ENCODE measurements at regions not wholly inside any gene's neighbourhood (a gene's known extent, or its start where the extent isn't known, plus 50 kb on each side); places are given as distances from the start of the nearest gene placed in this dataset.

DNA sequence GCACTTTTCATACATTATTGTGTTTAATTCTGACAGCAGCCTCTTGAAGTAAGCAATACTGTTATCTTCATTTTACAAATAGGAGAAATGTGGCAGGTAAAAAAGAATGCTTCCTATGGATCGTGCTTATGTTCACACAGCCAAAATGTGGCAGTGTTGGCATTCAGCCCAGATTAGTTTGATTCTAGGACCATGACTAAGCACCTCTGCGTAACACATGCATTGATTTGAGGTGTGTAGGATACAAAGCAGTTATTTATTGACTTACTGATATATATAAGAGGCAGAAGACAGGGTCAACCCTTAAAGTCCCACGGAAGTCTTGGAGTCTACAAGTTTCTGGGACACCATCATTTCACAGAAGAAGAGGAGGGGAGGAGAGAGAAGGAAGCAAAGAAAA lies 1144.4 kb upstream of the GOT2 start:
- no peak overlapping the region for H3K27ac ChIP-seq (ENCODE audit: low read depth in 1 of 2, low read length in 2 of 2)
- no peaks in the 10 kb centered on the region for H3K9me3 ChIP-seq (ENCODE audit: control insufficient read depth in 4 of 4, low read length in 3 of 4)
- no peak for TF ChIP-seq TAF1 (conservative IDR thresholded peaks at IDR 0.05)
- H3K27me3 ChIP-seq (ENCODE audit: control insufficient read depth in 4 of 4, insufficient read depth in 4 of 4, low read length in 3 of 4) = no peaks in the 10 kb centered on the region
- no peaks in the 10 kb centered on the region for H3K4me1 ChIP-seq (ENCODE audit: control insufficient read depth in 4 of 4, insufficient read depth in 4 of 4, low read length in 3 of 4)
- no peak overlapping the region for H3K9ac ChIP-seq (ENCODE audit: low read depth in 1 of 2, low read length in 2 of 2)
- DNase-seq (ENCODE audit: low spot score) = no peak
- H3K4me3 ChIP-seq (ENCODE audit: low read depth in 1 of 3, low read length in 3 of 3) = no peak overlapping the region
- H3K36me3 ChIP-seq (ENCODE audit: control insufficient read depth in 4 of 4, insufficient read depth in 3 of 4, low read depth in 1 of 4, low read length in 3 of 4) = no peaks in the 10 kb centered on the region
- WGBS = 49% methylated on average over 3 of the region's 3 CpGs

DNA sequence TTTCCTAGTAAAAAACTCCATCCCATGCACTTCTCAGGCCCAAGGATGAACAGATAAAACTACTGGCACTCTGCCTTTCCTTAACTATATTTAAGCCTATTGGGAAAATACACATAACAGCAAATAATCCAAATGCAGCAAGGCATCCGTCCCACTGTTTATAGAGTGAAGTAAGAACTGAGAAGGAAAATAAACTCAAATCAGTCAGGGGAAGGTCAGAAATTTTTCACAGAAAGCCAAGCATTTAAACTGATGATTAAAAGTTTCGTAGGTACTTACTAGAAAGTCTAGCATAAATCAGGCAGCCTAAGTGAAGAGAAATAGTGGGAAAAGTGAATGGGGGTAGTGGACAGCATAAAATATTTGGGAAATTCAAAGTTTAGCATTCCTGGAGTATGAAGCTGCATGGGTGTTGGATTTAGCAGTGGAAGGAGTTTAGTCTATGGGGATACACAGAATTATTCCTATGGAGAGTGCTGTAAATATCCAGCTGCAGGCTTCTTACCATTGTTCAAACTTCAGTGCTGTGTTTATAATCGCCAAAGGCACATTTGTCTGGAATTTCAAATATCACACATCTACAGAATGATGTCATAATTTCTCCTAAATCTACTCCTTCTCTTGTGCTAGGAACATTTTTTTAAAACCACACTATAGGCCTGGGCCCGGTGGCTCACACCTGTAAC lies 1131.0 kb upstream of the GOT2 start:
- Histone ChIP-seq H3K36me3 (ENCODE audit: control insufficient read depth in 4 of 4, insufficient read depth in 3 of 4, low read depth in 1 of 4, low read length in 3 of 4) (no peaks in the 10 kb centered on the region), H3K4me3 (ENCODE audit: low read depth in 1 of 3, low read length in 3 of 3) (no peak overlapping the region), H3K27ac (ENCODE audit: low read depth in 1 of 2, low read length in 2 of 2) (no peak overlapping the region), H3K9me3 (ENCODE audit: control insufficient read depth in 4 of 4, low read length in 3 of 4) (no peaks in the 10 kb centered on the region), H3K4me1 (ENCODE audit: control insufficient read depth in 4 of 4, insufficient read depth in 4 of 4, low read length in 3 of 4) (no peaks in the 10 kb centered on the region), H3K27me3 (ENCODE audit: control insufficient read depth in 4 of 4, insufficient read depth in 4 of 4, low read length in 3 of 4) (peaks cover 0 to 2% (median 0%) of the 10 kb centered on the region in 4 donors), H3K9ac (ENCODE audit: low read depth in 1 of 2, low read length in 2 of 2) (no peak overlapping the region)
- DNase-seq (ENCODE audit: low spot score) = no peak
- no peak for TF ChIP-seq YY1 (IDR thresholded peaks at IDR 0.05)
- TF ChIP-seq, protein P1, sequence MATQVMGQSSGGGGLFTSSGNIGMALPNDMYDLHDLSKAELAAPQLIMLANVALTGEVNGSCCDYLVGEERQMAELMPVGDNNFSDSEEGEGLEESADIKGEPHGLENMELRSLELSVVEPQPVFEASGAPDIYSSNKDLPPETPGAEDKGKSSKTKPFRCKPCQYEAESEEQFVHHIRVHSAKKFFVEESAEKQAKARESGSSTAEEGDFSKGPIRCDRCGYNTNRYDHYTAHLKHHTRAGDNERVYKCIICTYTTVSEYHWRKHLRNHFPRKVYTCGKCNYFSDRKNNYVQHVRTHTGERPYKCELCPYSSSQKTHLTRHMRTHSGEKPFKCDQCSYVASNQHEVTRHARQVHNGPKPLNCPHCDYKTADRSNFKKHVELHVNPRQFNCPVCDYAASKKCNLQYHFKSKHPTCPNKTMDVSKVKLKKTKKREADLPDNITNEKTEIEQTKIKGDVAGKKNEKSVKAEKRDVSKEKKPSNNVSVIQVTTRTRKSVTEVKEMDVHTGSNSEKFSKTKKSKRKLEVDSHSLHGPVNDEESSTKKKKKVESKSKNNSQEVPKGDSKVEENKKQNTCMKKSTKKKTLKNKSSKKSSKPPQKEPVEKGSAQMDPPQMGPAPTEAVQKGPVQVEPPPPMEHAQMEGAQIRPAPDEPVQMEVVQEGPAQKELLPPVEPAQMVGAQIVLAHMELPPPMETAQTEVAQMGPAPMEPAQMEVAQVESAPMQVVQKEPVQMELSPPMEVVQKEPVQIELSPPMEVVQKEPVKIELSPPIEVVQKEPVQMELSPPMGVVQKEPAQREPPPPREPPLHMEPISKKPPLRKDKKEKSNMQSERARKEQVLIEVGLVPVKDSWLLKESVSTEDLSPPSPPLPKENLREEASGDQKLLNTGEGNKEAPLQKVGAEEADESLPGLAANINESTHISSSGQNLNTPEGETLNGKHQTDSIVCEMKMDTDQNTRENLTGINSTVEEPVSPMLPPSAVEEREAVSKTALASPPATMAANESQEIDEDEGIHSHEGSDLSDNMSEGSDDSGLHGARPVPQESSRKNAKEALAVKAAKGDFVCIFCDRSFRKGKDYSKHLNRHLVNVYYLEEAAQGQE (IDR thresholded peaks at IDR 0.05) = no peak
- no peak for TF ChIP-seq TAF1 (conservative IDR thresholded peaks at IDR 0.05)
- TF ChIP-seq, protein P2, sequence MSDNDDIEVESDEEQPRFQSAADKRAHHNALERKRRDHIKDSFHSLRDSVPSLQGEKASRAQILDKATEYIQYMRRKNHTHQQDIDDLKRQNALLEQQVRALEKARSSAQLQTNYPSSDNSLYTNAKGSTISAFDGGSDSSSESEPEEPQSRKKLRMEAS (IDR thresholded peaks at IDR 0.05) = no peak
- TF ChIP-seq HNF4G (IDR thresholded peaks at IDR 0.05) = no peak
- no peak for TF ChIP-seq NR2F2 (IDR thresholded peaks at IDR 0.05)
- TF ChIP-seq RAD21 (IDR thresholded peaks at IDR 0.05) = no peak
- TF ChIP-seq FOXA2 (IDR thresholded peaks at IDR 0.05) = no peak
- TF ChIP-seq JUND (IDR thresholded peaks at IDR 0.05) = no peak
- TF ChIP-seq FOXA1 (IDR thresholded peaks at IDR 0.05) = no peak
- TF ChIP-seq, protein P3, sequence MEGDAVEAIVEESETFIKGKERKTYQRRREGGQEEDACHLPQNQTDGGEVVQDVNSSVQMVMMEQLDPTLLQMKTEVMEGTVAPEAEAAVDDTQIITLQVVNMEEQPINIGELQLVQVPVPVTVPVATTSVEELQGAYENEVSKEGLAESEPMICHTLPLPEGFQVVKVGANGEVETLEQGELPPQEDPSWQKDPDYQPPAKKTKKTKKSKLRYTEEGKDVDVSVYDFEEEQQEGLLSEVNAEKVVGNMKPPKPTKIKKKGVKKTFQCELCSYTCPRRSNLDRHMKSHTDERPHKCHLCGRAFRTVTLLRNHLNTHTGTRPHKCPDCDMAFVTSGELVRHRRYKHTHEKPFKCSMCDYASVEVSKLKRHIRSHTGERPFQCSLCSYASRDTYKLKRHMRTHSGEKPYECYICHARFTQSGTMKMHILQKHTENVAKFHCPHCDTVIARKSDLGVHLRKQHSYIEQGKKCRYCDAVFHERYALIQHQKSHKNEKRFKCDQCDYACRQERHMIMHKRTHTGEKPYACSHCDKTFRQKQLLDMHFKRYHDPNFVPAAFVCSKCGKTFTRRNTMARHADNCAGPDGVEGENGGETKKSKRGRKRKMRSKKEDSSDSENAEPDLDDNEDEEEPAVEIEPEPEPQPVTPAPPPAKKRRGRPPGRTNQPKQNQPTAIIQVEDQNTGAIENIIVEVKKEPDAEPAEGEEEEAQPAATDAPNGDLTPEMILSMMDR (IDR thresholded peaks at IDR 0.05; ENCODE audit: low read depth, low read length, missing input control) = no peak
- TF ChIP-seq SP1 (IDR thresholded peaks at IDR 0.05) = no peak
- TF ChIP-seq EGR1 (IDR thresholded peaks at IDR 0.05; ENCODE audit: low read depth in 2 of 2) = no peak
- no peak for TF ChIP-seq RXRA (IDR thresholded peaks at IDR 0.05)
- 62% methylated on average over 4 of the region's 4 CpGs for WGBS

All from liver (tissue), 8 donors.